CD4-positive, alpha-beta T cell treated with Interleukin-21 for 1 hour (primary cell): ENCODE measurements at regions not wholly inside any gene's neighbourhood (a gene's known extent, or its start where the extent isn't known, plus 50 kb on each side); places are given as distances from the start of the nearest gene placed in this dataset.

Source experiments
- DNase-seq: peaks from one replicate; pipeline ENCODE4 v3.0.0-alpha.2; 2020

DNA sequence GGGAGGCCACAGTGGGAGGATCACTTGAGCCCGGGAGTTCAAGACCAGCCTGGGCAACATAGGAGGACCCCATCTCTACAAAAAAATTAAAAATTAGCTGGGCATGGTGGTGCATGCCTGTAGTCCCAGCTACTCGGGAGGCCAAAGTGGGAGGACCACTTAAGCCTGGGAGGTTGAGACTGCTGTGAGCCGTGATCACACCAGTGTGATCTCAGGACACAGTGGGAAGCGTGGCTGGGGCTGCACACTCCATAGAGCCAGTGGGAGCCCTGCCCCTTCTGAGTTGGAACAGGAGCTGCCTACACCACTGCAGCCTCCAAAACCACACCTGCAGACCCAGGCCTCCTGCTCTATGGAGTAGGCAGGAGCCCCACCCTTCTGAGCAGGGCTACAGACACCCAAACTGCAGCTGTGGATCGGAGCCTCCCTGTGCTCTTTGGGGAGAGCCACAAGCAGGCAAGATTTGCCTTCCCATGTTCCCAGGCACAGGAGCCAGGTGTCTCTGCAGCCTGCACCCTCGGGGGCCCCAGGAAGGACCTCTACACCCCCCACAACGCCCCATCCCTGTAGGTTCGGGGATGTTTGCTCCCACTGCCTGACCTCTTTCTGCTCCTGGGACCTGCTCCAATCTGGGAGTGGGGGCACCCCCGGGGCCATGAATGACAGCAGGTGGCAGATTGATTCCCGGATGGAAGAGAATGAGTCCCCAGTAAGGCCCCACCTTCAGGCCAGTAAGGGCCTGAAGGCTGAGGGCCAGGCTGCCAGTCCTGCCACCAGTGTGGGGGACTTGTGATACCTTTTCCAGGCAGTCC lies 245.4 kb downstream of the BUD13 start:
- DNase-seq: no peak

DNA sequence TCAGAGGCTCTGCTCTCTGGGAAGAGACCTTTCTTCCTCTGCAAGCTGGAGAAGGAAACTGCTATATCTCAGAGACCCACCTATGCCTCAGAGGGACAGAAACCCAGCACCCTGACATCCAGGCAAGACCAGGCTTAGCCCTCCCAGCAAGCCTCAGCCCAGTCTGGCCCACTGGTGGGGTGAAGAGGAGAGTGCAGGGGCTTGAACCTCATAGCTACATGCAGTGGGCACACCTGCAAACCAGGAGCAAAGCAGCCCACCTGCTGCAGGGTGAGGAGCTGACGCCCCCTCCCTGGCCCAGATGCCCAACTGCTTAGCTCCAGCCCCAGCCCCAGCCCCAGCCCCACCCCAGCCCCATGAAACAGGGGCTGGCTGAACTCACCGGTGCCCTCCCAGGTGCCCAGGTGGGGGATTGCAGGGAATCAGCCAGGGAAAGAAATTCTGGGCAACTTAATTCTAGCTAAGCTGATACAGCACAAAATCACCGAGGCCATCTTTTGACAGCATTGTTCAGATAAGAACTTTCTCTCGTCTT lies 246.8 kb downstream of the BUD13 start:
- DNase-seq: no peak

DNA sequence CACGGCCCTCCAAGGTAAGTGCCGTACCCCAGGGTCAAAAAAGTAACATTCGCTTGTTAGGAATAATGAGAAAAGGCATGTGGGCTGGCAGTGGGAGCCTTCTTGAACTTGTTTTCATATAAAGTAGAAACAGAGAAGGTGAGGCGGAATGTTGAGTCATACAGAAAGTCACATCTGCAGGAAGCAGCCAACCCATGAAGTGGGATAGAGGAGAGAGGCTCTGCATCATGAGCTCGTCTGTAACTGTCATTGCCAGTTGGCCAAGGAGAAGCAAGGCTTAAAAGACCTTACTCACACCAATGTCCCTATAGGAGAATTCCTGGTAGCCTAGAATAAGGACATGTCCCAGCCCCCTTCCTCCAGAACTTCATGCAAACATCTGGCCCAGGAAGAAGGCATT lies 253.3 kb downstream of the BUD13 start:
- no peak for DNase-seq

DNA sequence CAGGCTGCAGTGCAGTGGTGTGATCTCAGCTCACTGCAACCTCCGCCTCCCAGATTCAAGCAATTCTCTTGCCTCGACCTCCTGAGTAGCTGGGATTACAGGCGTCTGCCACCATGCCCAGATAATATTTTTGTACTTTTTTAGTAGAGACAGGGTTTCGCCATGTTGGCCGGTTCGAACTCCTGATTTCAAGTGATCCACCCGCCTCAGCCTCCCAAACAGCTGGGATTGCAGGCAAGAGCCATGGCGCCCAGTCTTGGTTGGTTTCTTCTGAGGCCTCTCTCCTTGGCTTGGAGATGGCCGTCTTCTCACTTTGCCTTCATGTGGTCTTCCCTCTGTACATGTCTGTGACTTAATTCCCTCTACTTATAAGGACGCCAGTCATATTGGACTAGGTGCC lies 254.6 kb downstream of the BUD13 start:
- DNase-seq: no peak

DNA sequence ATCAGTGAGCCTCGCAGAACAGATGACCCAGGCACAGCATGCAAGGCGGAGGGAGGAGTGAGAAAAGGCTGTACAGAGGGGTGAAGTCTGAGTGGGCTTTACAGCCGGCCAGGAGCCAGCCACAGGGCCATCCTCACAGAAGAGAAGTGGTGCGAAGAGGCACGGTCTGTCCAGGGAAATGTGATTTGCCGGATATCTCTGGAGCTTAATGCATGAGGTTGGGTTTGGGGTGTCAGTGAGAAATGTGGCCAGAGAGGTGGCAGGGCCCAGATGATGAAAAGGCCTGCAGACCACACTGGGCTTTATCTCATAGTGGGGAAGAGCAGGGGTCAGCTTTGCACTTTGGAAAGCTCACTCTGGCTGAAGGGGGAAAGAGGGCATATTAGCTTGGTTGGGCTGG lies 255.2 kb downstream of the BUD13 start:
- no peak for DNase-seq

DNA sequence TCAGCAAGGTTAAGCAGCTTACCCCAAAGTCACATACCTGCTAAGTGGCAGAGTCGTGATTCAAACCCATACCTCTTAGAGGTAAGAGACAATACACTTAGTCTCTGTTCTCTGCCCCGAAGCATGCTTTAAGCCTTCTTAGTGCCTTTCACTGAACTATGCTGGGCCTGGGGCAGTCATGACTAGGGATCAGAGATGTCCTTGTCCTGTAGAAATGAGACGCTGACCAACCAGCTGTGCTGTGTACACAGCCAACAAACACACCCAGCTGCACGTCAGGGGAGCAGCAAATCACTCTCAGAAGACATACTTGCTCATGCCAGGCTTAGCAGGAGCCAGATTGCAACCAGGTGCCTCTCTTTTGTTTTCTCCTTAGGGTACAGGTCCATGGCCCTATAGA lies 255.7 kb downstream of the BUD13 start:
- DNase-seq: no peak

DNA sequence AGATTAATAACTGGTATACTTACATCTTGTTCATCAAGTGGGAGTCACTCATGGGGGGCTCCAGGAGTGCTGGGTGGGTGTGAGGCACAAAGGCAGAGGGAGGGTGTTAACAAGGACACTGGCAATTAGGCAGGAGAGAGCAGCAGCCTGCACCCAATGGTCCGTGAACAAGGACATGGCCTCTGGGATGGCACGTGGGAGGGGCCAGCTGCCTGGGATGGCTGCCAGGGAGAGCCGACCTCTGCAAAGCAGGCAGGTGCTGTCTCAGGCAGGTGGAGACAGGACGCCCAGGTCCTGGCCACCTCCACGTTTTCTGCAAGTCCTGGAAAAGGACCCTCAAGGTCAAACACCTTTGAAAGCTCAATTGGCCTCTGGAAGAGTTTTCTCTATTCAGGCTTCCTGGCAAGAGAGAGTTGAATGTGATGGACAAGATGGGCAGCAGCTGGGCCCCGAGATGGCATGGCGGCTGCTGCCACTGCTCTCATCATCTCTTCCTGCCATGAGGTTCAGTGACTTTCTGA lies 257.1 kb downstream of the BUD13 start:
- no peak for DNase-seq

DNA sequence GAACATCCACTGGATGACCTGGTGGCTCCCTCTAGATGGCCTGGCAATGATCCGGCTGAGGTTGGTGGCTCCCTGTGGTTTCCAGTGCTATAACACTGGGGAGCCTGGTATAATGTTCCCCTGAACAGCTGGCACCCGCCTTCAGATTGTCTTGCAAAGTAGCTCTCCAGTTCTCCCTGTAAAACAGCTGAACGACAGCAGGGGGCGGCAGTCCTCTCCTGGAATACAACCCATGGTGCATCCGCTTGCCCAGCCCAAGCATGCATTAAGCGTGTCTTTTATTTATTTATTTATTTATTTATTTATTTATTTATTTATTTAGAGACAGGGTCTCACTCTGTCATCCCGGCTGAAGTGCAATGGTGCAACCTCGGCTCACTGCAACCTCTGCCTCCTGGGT lies 258.9 kb downstream of the BUD13 start:
- DNase-seq: no peak

DNA sequence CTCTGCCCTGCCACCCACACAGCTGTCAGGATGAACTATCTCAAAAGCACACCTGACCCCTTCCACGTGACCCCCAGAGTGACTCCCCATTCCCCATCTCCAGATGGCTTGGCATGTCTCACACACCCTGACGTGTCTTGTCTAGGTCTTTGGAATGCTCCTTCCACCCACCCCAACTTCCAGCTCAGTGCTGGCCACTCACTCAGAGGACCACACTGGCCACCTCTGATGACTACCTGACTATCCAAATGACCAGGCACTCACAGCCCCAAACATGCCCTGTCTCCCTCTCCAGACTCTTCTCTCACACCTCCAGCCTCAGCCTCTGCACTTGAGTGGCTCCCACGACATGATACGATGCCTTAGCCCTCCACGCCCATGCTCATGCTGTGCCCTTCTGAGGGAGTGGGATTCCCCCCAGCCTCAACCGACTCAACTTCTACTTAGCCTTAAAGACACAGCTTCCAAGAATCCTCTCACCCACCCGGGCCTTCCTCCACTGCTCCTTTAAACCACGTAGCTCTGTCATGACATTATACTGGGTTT lies 259.4 kb downstream of the BUD13 start:
- DNase-seq: no peak

DNA sequence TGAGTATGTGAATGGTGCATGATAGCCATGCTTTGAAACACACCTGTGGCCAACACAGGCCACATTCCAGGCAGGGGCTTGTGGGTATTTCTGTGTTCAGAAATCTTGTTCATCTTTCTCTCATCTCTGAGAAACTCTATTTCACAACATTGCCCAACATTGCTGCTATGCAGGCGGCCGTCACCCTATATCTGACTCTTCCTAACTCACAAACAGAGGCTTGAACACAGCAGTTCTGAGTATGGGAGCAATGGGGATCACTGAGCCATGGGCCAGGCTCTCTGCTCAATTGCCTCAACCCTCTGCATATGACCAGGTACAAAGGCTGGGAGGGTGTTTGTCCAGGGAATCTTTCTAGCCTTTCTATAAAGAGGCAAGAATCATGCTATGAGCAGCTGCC lies 259.9 kb downstream of the BUD13 start:
- no peak for DNase-seq

DNA sequence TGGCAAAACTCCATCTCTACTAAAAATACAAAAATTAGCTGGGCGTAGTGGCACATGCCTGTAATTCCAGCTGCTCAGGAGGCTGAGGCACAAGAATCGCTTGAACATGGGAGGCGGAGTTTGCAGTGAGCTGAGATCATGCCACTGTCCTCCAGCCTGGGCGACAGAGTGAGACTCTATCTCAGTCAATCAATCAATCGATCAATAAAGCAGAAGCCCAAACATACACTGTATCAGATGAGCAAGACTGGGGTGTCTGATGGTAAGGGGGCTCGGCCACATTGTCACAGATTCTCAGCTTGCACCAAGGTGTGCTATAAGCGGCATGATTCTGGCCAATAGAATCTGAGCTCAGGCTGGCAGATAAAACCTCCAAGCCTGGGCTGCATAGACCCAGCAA lies 261.1 kb downstream of the BUD13 start:
- DNase-seq: no peak

DNA sequence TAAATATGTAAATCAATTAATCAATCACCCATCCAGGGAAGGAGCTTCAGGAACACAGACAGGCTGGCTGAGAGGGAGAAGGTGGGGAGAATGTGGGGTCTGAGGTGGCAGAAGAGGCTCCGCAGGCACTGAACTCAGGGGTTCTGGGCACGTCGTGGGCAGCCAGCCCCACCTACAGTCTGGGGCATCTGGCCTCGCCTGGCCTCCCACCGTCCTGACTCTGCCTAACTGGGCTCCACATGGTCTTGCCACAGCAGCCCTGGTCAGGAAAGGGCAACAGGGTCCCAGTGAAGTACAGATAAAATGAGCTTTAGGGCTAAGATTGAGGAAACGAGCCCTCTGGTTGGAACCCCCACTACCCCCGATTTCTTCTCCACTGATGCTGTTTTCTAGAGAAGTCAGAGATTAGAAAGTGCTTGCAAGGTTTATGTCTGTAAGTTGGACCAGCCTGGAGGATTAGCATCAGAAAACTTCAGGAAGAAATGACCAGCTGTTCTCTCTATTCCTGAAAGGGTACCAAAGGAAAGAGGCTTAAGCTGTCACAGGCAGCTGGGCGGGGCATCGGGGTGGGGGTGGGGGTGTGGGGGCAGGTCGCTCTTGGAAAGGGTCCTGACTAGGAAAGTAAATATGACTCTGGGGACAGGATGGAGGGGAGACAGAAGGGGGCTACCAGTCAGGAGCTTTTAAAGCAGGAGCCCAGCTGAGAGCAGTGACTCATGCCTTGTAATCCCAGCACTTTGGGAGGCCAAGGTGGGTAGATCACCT lies 261.7 kb downstream of the BUD13 start:
- DNase-seq: no peak

DNA sequence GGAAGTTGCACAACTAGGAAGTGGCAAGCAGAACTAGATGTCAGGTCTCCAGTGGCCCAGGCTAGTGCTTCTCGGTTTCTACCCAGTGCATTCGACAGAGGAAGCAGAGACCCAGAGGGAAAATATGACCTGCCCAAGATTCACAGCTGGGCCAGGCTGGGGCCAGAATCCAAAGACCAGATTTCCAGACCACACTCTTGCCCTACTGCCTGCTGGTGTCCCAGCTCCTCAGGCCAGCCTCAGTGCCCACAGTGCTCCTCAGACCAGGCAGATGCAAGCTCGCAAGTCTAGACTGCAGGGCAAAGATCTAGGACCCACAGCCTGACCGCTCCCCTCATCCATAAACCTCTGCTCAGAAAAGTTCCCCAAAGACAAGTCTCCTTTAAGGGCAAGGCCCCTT lies 262.6 kb downstream of the BUD13 start:
- no peak for DNase-seq

DNA sequence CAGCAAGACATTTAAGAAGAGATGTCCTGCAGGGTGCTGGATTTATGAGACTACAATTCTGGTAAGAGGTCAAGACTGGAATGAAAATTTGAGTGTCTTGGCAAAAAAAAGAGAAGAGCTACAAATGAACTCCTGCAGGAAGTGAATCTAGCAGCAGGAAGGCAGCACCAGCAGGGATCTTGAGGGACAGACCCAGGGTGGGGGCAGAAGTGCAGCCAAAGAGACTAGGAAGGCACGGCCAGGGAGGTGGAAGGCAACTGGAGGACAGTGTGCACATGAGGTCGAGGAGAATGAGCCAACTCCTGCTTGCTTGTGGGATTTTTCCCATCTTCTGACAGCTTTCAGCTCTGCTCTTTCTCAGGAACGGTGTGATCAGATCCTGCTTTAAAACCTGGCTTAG lies 263.2 kb downstream of the BUD13 start:
- no peak for DNase-seq

DNA sequence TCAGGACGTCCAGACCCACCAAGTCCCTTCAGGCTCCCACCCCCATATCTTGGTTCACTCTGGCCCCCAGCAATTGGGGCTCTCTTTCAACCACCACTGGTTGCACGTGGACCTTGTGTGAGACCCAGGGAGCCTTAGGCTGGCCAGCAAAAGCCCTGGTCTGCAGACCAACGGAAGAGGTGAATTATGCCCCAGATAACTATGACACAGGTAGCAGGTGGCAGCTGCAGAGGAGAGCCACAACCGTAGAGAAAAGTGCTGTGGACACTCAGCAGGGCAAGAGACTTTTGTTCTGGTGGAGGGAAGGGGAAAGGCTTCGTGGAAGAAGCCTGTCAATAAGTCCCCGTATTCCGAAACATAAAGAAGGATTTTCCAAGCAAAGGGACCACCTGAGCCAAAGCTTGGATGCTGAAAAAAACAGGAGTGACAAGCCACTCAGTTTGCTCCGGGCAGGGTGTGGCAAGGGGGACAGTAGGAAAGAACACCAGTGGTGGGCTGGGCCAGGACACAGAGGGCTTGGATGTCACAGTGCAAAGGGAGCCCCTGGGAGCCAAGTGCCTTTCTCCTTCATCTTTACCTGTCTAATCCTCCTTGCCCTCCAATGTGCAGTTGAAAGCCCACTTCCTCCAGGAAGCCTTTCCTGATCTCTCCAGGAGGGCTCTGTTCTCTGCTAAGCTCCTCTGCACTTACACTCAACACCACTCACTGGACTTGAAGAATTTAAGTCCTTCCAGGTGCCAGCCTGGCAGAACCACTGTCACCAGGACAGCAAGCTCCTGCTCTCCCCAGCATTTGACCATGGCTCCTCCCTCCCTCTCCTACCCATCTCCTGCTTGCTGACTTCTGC lies 264.7 kb downstream of the BUD13 start:
- DNase-seq: no peak

DNA sequence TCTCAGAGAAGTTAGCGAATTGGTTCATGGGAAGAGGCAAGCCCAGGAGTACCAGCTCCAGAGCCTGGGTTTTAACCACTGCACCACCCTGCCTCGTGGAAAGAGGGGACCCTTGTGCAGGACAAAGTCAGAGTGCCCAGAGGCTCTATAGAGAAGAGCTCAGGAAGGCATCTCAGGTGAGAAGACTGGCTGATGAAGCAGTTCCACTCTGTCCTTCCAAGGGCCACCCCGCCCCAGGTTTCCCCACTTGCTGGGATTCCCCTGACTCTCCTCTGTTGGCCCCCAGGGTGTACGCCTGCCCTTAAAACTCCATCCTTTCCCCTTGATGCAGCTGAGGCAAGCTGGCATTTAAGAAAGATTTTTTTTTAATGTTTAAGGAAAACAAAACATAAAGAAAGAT lies 265.8 kb downstream of the BUD13 start:
- no peak for DNase-seq

DNA sequence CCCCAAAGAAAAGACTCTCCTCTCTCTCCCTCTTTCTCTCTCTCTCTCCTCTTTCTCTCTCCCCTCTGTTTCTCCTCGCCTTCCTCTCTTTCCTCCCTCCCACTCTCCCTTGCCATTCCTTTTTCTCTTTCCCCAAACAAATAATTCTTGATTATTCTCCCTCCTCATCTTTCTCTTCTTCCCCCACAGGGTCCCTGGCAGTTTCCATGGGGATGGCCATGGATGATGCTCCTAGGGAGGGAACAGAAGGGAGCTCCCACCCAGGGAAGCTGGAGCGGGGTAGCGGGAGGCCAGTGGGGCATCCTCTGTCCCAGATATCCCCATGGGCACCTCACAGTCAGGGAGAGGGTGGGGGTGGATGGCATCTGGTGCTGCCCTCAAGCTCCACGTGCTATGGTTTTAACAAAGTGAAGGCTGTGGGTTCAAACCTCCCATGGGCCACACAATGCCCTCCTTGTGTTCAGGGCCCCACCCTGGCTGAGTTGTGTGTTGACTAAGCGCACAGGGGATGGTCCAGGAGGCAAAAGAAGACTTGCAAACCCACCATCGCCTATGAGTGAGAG lies 266.4 kb downstream of the BUD13 start:
- no peak for DNase-seq

DNA sequence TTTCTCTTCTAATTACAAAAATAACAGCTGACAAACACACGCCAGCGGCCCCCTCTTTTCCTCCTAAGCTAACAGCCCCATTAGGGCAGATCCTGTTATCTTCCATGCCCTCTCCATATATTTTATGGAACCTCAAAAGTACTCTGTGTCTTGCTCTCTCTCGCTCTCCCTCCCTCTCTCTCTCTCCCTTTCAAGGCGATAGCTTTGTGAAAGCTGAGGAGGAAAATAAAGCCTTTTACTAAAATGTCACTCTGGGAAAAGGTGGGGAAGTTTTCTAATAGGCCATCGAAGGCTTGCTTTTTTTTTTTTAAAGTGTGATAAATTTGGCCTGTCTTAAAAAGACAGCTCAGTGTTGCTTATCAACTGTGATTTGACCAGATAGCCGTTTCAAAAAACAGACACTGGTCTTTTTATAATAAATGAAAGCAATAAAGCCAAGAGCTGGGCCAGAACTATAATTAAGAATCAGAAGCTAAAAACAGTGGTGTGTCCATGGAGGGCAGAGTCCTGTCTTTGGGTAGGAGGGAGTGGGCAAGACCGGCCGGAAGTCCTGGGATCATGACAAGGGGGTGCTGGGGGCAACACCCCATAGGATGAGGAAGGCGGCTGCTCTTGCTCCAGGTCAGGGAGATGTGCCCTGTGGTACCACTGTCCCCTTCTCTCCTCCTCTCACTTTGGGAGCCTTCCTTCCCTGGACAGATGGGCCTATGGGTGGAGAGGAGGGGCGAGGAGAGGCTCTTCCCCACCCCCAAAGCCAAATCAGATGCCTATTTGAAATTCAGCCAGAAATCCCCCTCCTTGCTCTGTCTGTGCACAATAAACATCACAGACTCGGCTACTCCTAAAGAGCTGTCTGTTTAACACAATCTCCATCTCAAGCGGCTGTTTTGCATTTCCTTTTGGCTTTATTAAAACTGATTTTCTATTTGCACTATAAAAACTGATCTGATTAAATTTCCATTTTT lies 267.2 kb downstream of the BUD13 start:
- no peak for DNase-seq

DNA sequence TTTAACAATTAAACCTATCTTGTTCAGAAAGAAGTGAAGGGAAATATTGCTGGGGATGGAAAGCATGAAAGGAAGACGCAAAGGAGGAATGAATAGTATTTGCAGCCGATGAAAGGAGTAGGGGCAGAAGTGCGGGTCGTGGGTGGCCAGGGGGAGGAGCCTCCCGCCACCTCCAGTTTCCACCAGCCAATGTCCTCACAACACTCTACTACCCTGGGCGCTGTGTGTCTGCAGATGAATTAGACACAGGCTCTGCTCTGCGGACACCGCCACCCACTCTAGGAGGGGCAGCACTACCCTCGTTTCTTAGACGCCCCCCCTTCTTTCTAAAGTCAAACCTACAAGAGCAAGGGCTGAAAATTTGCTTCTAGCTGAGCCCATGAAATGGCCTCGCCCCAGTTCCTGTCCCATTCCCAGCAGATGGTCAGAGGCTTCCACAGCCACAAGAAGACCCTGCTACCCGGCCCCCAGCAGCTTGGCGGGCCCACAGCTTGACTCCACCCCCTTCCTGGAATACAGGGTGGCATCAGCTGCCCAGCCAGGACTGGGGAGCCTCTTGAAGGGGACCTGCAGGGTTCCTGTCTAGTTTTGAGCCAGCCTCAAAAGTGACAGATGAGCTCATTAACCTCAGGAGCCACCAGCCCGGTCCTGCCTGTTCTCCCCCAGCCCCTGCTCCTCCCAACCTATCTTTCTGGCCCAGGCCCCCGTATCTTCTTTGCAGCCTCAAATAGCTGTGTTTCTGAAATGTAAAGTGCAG lies 268.1 kb downstream of the BUD13 start:
- DNase-seq: no peak
